Naive thymus-derived CD4-positive, alpha-beta T cell (primary cell): ENCODE measurements at regions not wholly inside any gene's neighbourhood (a gene's known extent, or its start where the extent isn't known, plus 50 kb on each side); places are given as distances from the start of the nearest gene placed in this dataset.
"Not testable (repeated sequence)": the region's sequence is repeated elsewhere in the genome, so short reads cannot be mapped to it uniquely, and the experiment has no call there.

Source experiments
- ATAC-seq: fragments of 150-1000 bp; cut with Tn5 transposase; 2 replicates; pipeline ENCODE4 v1.10.0; 2021; ENCODE audit warnings: mild to moderate bottlenecking, moderate library complexity
- CTCF ChIA-PET: fragments of 350-600 bp; sonication (Branson Sonifier 250); formaldehyde crosslinking; loops from one replicate; lab custom pipeline; 2021; ENCODE audit warnings: antibody characterized with exemption; lab: Charles Lee
- POLR2A ChIA-PET: fragments of 350-600 bp; sonication (Branson Sonifier 250); formaldehyde crosslinking; loops from one replicate; lab custom pipeline; 2021; ENCODE audit warnings: antibody characterized with exemption, inconsistent platforms; lab: Charles Lee
- DNase-seq, 9 donors: peaks; one replicate each; pipeline versions ENCODE4 v3.0.0 to v3.0.0-alpha.2; 2020 to 2022; ENCODE audit warnings: mixed read lengths in 1 of 9
- H3K27ac ChIP-seq: one replicate; pipeline ENCODE4 v1.7.0; 2013; ENCODE audit warnings: mild to moderate bottlenecking, low read depth, low read length, moderate library complexity
- H3K27me3 ChIP-seq, 2 donors: one replicate each; pipeline ENCODE4 v1.7.0; 2013; ENCODE audit warnings: low read length in 2 of 2, mild to moderate bottlenecking in 2 of 2, moderate library complexity in 2 of 2; ENCODE audit not compliant: control insufficient read depth in 2 of 2, insufficient read depth in 2 of 2
- H3K36me3 ChIP-seq, 3 experiments: 1 replicate in 2 of 3; 2 replicates in 1 of 3; pipeline ENCODE4 v1.7.0; 2013; ENCODE audit warnings: low read length in 3 of 3, mild to moderate bottlenecking in 3 of 3, moderate library complexity in 1 of 3; ENCODE audit not compliant: insufficient read depth in 3 of 3, control insufficient read depth in 2 of 3
- H3K4me1 ChIP-seq, 2 donors: one replicate each; pipeline ENCODE4 v1.7.0; 2013; ENCODE audit warnings: low read length in 2 of 2, mild to moderate bottlenecking in 2 of 2, moderate library complexity in 1 of 2; ENCODE audit not compliant: control insufficient read depth in 2 of 2, insufficient read depth in 2 of 2
- H3K4me3 ChIP-seq: 2 replicates; pipeline ENCODE4 v1.7.0; 2013; ENCODE audit warnings: mild to moderate bottlenecking, low read length
- H3K9me3 ChIP-seq, 3 experiments: 1 replicate in 2 of 3; 2 replicates in 1 of 3; pipeline ENCODE4 v1.7.0; 2013; ENCODE audit warnings: low read length in 3 of 3; ENCODE audit not compliant: control insufficient read depth in 2 of 3
- H3K27ac Mint-ChIP-seq, 9 donors: one replicate each; pipeline ENCODE4 v1.8.0; 2020 to 2022; ENCODE audit warnings: mixed read lengths in 9 of 9, mild to moderate bottlenecking in 8 of 9, moderate library complexity in 5 of 9, inconsistent platforms in 2 of 9
- H3K27me3 Mint-ChIP-seq, 5 donors: one replicate each; pipeline ENCODE4 v1.8.0; 2021 to 2022; ENCODE audit warnings: mixed read lengths in 5 of 5, mild to moderate bottlenecking in 1 of 5
- H3K36me3 Mint-ChIP-seq, 5 donors: one replicate each; pipeline ENCODE4 v1.8.0; 2020 to 2022; ENCODE audit warnings: mixed read lengths in 5 of 5, mild to moderate bottlenecking in 3 of 5, inconsistent platforms in 1 of 5
- H3K4me1 Mint-ChIP-seq, 7 donors: one replicate each; pipeline ENCODE4 v1.8.0; 2020 to 2022; ENCODE audit warnings: mixed read lengths in 7 of 7, mild to moderate bottlenecking in 3 of 7, inconsistent platforms in 1 of 7
- H3K4me3 Mint-ChIP-seq, 10 donors: one replicate each; pipeline ENCODE4 v1.8.0; 2020 to 2022; ENCODE audit warnings: mild to moderate bottlenecking in 10 of 10, mixed read lengths in 10 of 10, moderate library complexity in 6 of 10, inconsistent platforms in 2 of 10
- H3K9me3 Mint-ChIP-seq, 11 donors: one replicate each; pipeline ENCODE4 v1.8.0; 2020 to 2022; ENCODE audit warnings: mixed read lengths in 11 of 11, mild to moderate bottlenecking in 4 of 11, inconsistent platforms in 1 of 11, moderate library complexity in 1 of 11
- intact Hi-C, 2 donors: fragments of 100-400 bp; cut with micrococcal nuclease; formaldehyde crosslinking; loops; one replicate each; pipeline ENCODE4 v1.15.1; 2023

- H3K27me3 Mint-ChIP-seq: no peaks in the 10 kb centered on the region
- H3K4me1 Mint-ChIP-seq: no peaks in the 10 kb centered on the region
- no peak overlapping the region for H3K27ac Mint-ChIP-seq
- Histone ChIP-seq H3K4me1 (no peaks in the 10 kb centered on the region), H3K27ac (no peak overlapping the region), H3K36me3 (no peaks in the 10 kb centered on the region), H3K27me3 (no peaks in the 10 kb centered on the region), H3K9me3 (no peaks in the 10 kb centered on the region), H3K4me3 (no peak overlapping the region)
- DNase-seq (no peak), ATAC-seq (no peak)
- CTCF ChIA-PET: no interaction called here
- intact Hi-C loops: no loop called here
- no peaks in the 10 kb centered on the region for H3K36me3 Mint-ChIP-seq
- H3K4me3 Mint-ChIP-seq: no peak overlapping the region
- POLR2A ChIA-PET: no interaction called here
- peaks cover 0 to 7% (median 0%) of the 10 kb centered on the region in 11 donors for H3K9me3 Mint-ChIP-seq
Measured at GRCh38 chr13:88248393-88248792, 577.2 kb downstream of the SLITRK5 start.

GRCh38 chr13:88257706-88258105 lies 586.5 kb downstream of the SLITRK5 start:
- POLR2A ChIA-PET: no interaction called here
- ATAC-seq: no peak
- no peak overlapping the region for H3K27ac Mint-ChIP-seq

GRCh38 chr13:88263808-88264207 lies 592.6 kb downstream of the SLITRK5 start:
- no peaks in the 10 kb centered on the region for H3K4me1 ChIP-seq
- H3K4me1 Mint-ChIP-seq: no peaks in the 10 kb centered on the region
- intact Hi-C loops: no loop called here

More at GRCh38 chr13:88257706-88258105, 586.5 kb downstream of the SLITRK5 start:
- H3K4me1 Mint-ChIP-seq: no peaks in the 10 kb centered on the region
- peaks cover 0 to 12% (median 3%) of the 10 kb centered on the region in 11 donors for H3K9me3 Mint-ChIP-seq
- no peaks in the 10 kb centered on the region for H3K9me3 ChIP-seq
- H3K4me3 Mint-ChIP-seq: no peak overlapping the region
- no peak overlapping the region for H3K27ac ChIP-seq
- no peaks in the 10 kb centered on the region for H3K27me3 Mint-ChIP-seq
- no peaks in the 10 kb centered on the region for H3K36me3 ChIP-seq
- H3K4me3 ChIP-seq: no peak overlapping the region
- no peaks in the 10 kb centered on the region for H3K36me3 Mint-ChIP-seq
- intact Hi-C loops: no loop called here
- CTCF ChIA-PET: no interaction called here
- no peak for DNase-seq
- H3K27me3 ChIP-seq: no peaks in the 10 kb centered on the region
- no peaks in the 10 kb centered on the region for H3K4me1 ChIP-seq

GRCh38 chr13:88281841-88282240 lies 610.7 kb downstream of the SLITRK5 start:
- peaks cover 0 to 21% (median 11%) of the 10 kb centered on the region in 11 donors for H3K9me3 Mint-ChIP-seq
- DNase-seq: no peak
- ChIA-PET POLR2A (no interaction called here), CTCF (interaction anchor here (0.5 kb wide), 1 partner anchor 43 kb away, joined by 3 read pairs; no protein-coding TSS in a partner anchor)
- no peaks in the 10 kb centered on the region for H3K27me3 Mint-ChIP-seq
- intact Hi-C loops: no loop called here
- no peaks in the 10 kb centered on the region for H3K9me3 ChIP-seq
- no peak overlapping the region for H3K4me3 ChIP-seq
- H3K4me1 Mint-ChIP-seq: peaks cover 0 to 1% (median 0%) of the 10 kb centered on the region in 7 donors
- H3K27ac ChIP-seq: no peak overlapping the region
- no peaks in the 10 kb centered on the region for H3K4me1 ChIP-seq
- no peaks in the 10 kb centered on the region for H3K36me3 ChIP-seq
- no peaks in the 10 kb centered on the region for H3K27me3 ChIP-seq
- no peak for ATAC-seq
- H3K4me3 Mint-ChIP-seq: no peak overlapping the region
- no peak overlapping the region for H3K27ac Mint-ChIP-seq
- no peaks in the 10 kb centered on the region for H3K36me3 Mint-ChIP-seq

More at GRCh38 chr13:88263808-88264207, 592.6 kb downstream of the SLITRK5 start:
- no peaks in the 10 kb centered on the region for H3K27me3 ChIP-seq
- Mint-ChIP-seq H3K27ac (no peak overlapping the region), H3K27me3 (no peaks in the 10 kb centered on the region), H3K9me3 (peaks cover 0 to 19% (median 3%) of the 10 kb centered on the region in 11 donors), H3K36me3 (no peaks in the 10 kb centered on the region), H3K4me3 (no peak overlapping the region)
- H3K9me3 ChIP-seq: no peaks in the 10 kb centered on the region
- H3K27ac ChIP-seq: no peak overlapping the region
- DNase-seq: no peak
- CTCF ChIA-PET: no interaction called here
- POLR2A ChIA-PET: no interaction called here
- no peaks in the 10 kb centered on the region for H3K36me3 ChIP-seq
- no peak for ATAC-seq
- no peak overlapping the region for H3K4me3 ChIP-seq

- no peak for DNase-seq
- no peak for ATAC-seq
- Histone ChIP-seq H3K4me1 (no peaks in the 10 kb centered on the region), H3K9me3 (no peaks in the 10 kb centered on the region), H3K36me3 (no peaks in the 10 kb centered on the region), H3K4me3 (no peak overlapping the region), H3K27me3 (no peaks in the 10 kb centered on the region), H3K27ac (no peak overlapping the region)
- intact Hi-C loops: no loop called here
- Mint-ChIP-seq H3K4me3 (no peak overlapping the region), H3K36me3 (no peaks in the 10 kb centered on the region), H3K4me1 (peaks cover 0 to 1% (median 0%) of the 10 kb centered on the region in 7 donors), H3K27ac (no peak overlapping the region), H3K9me3 (peaks cover 0 to 24% (median 13%) of the 10 kb centered on the region in 11 donors), H3K27me3 (no peaks in the 10 kb centered on the region)
- POLR2A ChIA-PET: no interaction called here
- CTCF ChIA-PET: no interaction called here
Measured at GRCh38 chr13:88285329-88285728, 614.2 kb downstream of the SLITRK5 start.

GRCh38 chr13:88288326-88288725 lies 617.2 kb downstream of the SLITRK5 start:
- Histone ChIP-seq H3K4me1 (no peaks in the 10 kb centered on the region), H3K27me3 (no peaks in the 10 kb centered on the region), H3K36me3 (no peaks in the 10 kb centered on the region), H3K9me3 (no peaks in the 10 kb centered on the region), H3K4me3 (no peak overlapping the region), H3K27ac (no peak overlapping the region)
- H3K27me3 Mint-ChIP-seq: no peaks in the 10 kb centered on the region
- H3K27ac Mint-ChIP-seq: no peak overlapping the region
- intact Hi-C loops: no loop called here
- H3K9me3 Mint-ChIP-seq: peaks cover 0 to 20% (median 8%) of the 10 kb centered on the region in 11 donors
- H3K4me3 Mint-ChIP-seq: no peak overlapping the region
- no peak for ATAC-seq
- no peaks in the 10 kb centered on the region for H3K36me3 Mint-ChIP-seq
- peaks cover 0 to 1% (median 0%) of the 10 kb centered on the region in 7 donors for H3K4me1 Mint-ChIP-seq
- DNase-seq: no peak
- CTCF ChIA-PET: no interaction called here
- POLR2A ChIA-PET: no interaction called here

- POLR2A ChIA-PET, H3K4me1 ChIP-seq, H3K27ac Mint-ChIP-seq, intact Hi-C loops, ATAC-seq, H3K27me3 ChIP-seq, H3K27ac ChIP-seq, H3K9me3 ChIP-seq, H3K4me3 Mint-ChIP-seq, H3K27me3 Mint-ChIP-seq, DNase-seq, H3K4me3 ChIP-seq, H3K36me3 ChIP-seq, CTCF ChIA-PET, H3K4me1 Mint-ChIP-seq, H3K36me3 Mint-ChIP-seq: not testable (repeated sequence)
- peaks cover 0 to 15% (median 5%) of the 10 kb centered on the region in 11 donors for H3K9me3 Mint-ChIP-seq
Measured at GRCh38 chr13:88291731-88292130, 620.6 kb downstream of the SLITRK5 start.
